Heart left ventricle (tissue), 16 donors: ENCODE measurements at regions not wholly inside any gene's neighbourhood (a gene's known extent, or its start where the extent isn't known, plus 50 kb on each side); places are given as distances from the start of the nearest gene placed in this dataset.

Source experiments
- ATAC-seq, 4 donors: fragments of 200-7000 bp; cut with Tn5 transposase; one replicate each; pipeline ENCODE4 v1.9.1; 2020 to 2022; ENCODE audit warnings: moderate library complexity in 4 of 4, mild to moderate bottlenecking in 3 of 4, moderate number of reproducible peaks in 1 of 4
- DNase-seq, 5 donors: peaks; one replicate each; pipeline ENCODE4 v3.0.0-alpha.2; 2020
- H3K27ac ChIP-seq, 12 donors: fragments of 200-600 bp; sonication (generic) in 4 of 12; one replicate each; pipeline versions ENCODE4 v1.5.0 to v1.8.0; 2016 to 2022; ENCODE audit warnings: mild to moderate bottlenecking in 2 of 12
- H3K27me3 ChIP-seq, 9 donors: fragments of 200-600 bp; sonication (generic) in 2 of 9; one replicate each; pipeline versions ENCODE4 v1.5.1 to v1.8.0; 2016 to 2022; ENCODE audit warnings: mild to moderate bottlenecking in 3 of 9
- H3K36me3 ChIP-seq, 9 donors: fragments of 200-600 bp; sonication (generic) in 2 of 9; one replicate each; pipeline versions ENCODE4 v1.5.0 to v1.8.0; 2018 to 2022; ENCODE audit warnings: mild to moderate bottlenecking in 2 of 9
- H3K4me1 ChIP-seq, 12 donors: fragments of 200-600 bp; sonication (generic) in 4 of 12; one replicate each; pipeline versions ENCODE4 v1.5.0 to v1.8.0; 2016 to 2022; ENCODE audit warnings: mild to moderate bottlenecking in 3 of 12
- H3K4me3 ChIP-seq, 12 donors: fragments of 200-600 bp; sonication (generic) in 4 of 12; one replicate each; pipeline versions ENCODE4 v1.5.0 to v1.8.0; 2017 to 2022; ENCODE audit warnings: mild to moderate bottlenecking in 9 of 12, moderate library complexity in 4 of 12
- H3K9me3 ChIP-seq, 12 donors: fragments of 200-600 bp; sonication (generic) in 4 of 12; one replicate each; pipeline versions ENCODE4 v1.5.0 to v1.8.0; 2016 to 2022; ENCODE audit warnings: mild to moderate bottlenecking in 1 of 12
- CTCF ChIP-seq, 12 donors: fragments of 200-600 bp; sonication (generic) in 4 of 12; IDR thresholded peaks; one replicate each; pipeline versions ENCODE4 v1.5.0 to v1.8.0; 2018 to 2022; ENCODE audit warnings: antibody characterized with exemption in 12 of 12, mild to moderate bottlenecking in 5 of 12
- POLR2A ChIP-seq, 2 donors: fragments of 450-650 bp; IDR thresholded peaks; one replicate each; pipeline ENCODE4 v1.6.1; 2017; ENCODE audit warnings: antibody characterized with exemption in 2 of 2, mild to moderate bottlenecking in 2 of 2, moderate library complexity in 2 of 2
- WGBS, 4 donors: extraction: QIAGEN DNeasy Blood & Tissue Kit in 2 of 4; methylation state at CpG; one replicate each; pipeline versions ENCODE4 v1.1.5 to v1.1.7; 2013 to 2018; 5-methylcytosine and 5-hydroxymethylcytosine counted together
- intact Hi-C, 10 donors: fragments of 100-400 bp; cut with DNase I; formaldehyde crosslinking; loops; one replicate each; pipeline versions ENCODE4 v1.11.1 to v1.14.2; 2022
- donor health status: ischemic (EF 13 %, LVEDD 7.1; RV severe dilation, severe dysfunction).
- donor health status: healthy with polysubstance abuse.
- donor health status: DM: no; HTN: yes; CAD: no.
- donor health status: DM: no; HTN: no; CAD: no.
- donor health status: ischemic (EF 25% LVEDD 6.9; RV normal size, moderate dysfunction).
- donor health status: ischemic (EF 25% LVEDD 5.7; RV mildly dilated, moderate dysfunction).
- donor health status: healthy.
- donor health status: DM: yes; HTN: yes; CAD: no.
- donor health status: ischemic (EF 35%, LVEDD 5.7; RV mildly dilated, moderate dysfunction).
- donor health status: nonischemic (EF 11% LVEDD 7.7; RV severe dilation, severe dysfunction).
- donor health status: DM: yes; HTN: yes; CAD: no.
- donor health status: PGD.
- donor health status: ischemic (EF 29% LVEDD 5.4; RV normal size, mild dysfunction).
- donor health status: nonischemic (EF 23%, LVEDD 6.1; RV moderate dilation, normal function).

- no peaks in the 10 kb centered on the region for H3K36me3 ChIP-seq
- H3K9me3 ChIP-seq: no peaks in the 10 kb centered on the region
- H3K27me3 ChIP-seq: peaks cover 0 to 41% (median 9%) of the 10 kb centered on the region in 9 donors
- DNase-seq (no peak), ATAC-seq (no peak)
- intact Hi-C loops: loop anchor here in 2 of 10 donors (5.0 to 10.0 kb wide), 3 partner anchors 94 to 106 kb away; no protein-coding TSS in a partner anchor
- H3K4me1 ChIP-seq: peaks cover 0 to 31% (median 10%) of the 10 kb centered on the region in 12 donors
- peak overlapping the region in 5 of 12 donors; percentile 20 to 80 (median 67) for H3K27ac ChIP-seq
- H3K4me3 ChIP-seq: peak overlapping the region; percentile 32 to 70 (median 59)
- TF ChIP-seq POLR2A (IDR thresholded peaks at IDR 0.05) (no peak), CTCF (IDR thresholded peaks at IDR 0.05) (peak in 2 of 12 donors; percentile 7 to 14)
- WGBS, 4 donors: 1 to 2% (median 1%) methylated on average over 19 to 29 of the region's 29 CpGs
These were observed 179.3 kb downstream of the TBXT start for GRCh38 chr6:165988302-165988756.

GRCh38 chr6:165987483-165988301, 180.0 kb downstream of the TBXT start:
- Histone ChIP-seq H3K36me3 (no peaks in the 10 kb centered on the region), H3K27me3 (peaks cover 0 to 41% (median 9%) of the 10 kb centered on the region in 9 donors), H3K27ac (peak overlapping the region in 5 of 12 donors; percentile 62 to 80 (median 68)), H3K9me3 (no peaks in the 10 kb centered on the region), H3K4me1 (peaks cover 0 to 31% (median 10%) of the 10 kb centered on the region in 12 donors), H3K4me3 (peak overlapping the region; percentile 32 to 70 (median 59))
- intact Hi-C loops: loop anchor here in 2 of 10 donors (5.0 to 10.0 kb wide), 3 partner anchors 93 to 107 kb away; no protein-coding TSS in a partner anchor
- TF ChIP-seq CTCF (IDR thresholded peaks at IDR 0.05) (no peak), POLR2A (IDR thresholded peaks at IDR 0.05) (no peak)
- peak; percentile 92 to 96 (median 94) for ATAC-seq
- WGBS, 4 donors: 0 to 2% (median 1%) methylated on average over 22 to 51 of the region's 51 CpGs
- peak; percentile 83 to 96 (median 88) for DNase-seq

GRCh38 chr6:165986914-165987482, 180.7 kb downstream of the TBXT start:
- TF ChIP-seq CTCF (IDR thresholded peaks at IDR 0.05) (no peak), POLR2A (IDR thresholded peaks at IDR 0.05) (no peak)

More at GRCh38 chr6:165986914-165987482, 180.7 kb downstream of the TBXT start:
- intact Hi-C loops: loop anchor here in 2 of 10 donors (5.0 to 10.0 kb wide), 3 partner anchors 92 to 108 kb away; no protein-coding TSS in a partner anchor
- Histone ChIP-seq H3K27me3 (peaks cover 0 to 41% (median 9%) of the 10 kb centered on the region in 9 donors), H3K27ac (peak overlapping the region in 5 of 12 donors; percentile 62 to 80 (median 68)), H3K9me3 (no peaks in the 10 kb centered on the region), H3K36me3 (no peaks in the 10 kb centered on the region), H3K4me3 (peak overlapping the region; percentile 11 to 70 (median 59)), H3K4me1 (peaks cover 0 to 31% (median 10%) of the 10 kb centered on the region in 12 donors)
- 0 to 1% (median 0%) methylated on average over 27 of the region's 27 CpGs for WGBS, 4 donors
- DNase-seq: no peak
- peak in 2 of 4 donors; percentile 12 to 25 for ATAC-seq
